Gastroesophageal sphincter (tissue), 4 donors: ENCODE measurements at regions not wholly inside any gene's neighbourhood (a gene's known extent, or its start where the extent isn't known, plus 50 kb on each side); places are given as distances from the start of the nearest gene placed in this dataset.
"Not testable (repeated sequence)": the region's sequence is repeated elsewhere in the genome, so short reads cannot be mapped to it uniquely, and the experiment has no call there.

ENCODE experiments used
- ATAC-seq: fragments of 150-250 bp; one replicate; pipeline ENCODE4 v1.9.1; 2016; ENCODE audit warnings: mild to moderate bottlenecking, moderate library complexity
- H3K27ac ChIP-seq, 4 donors: fragments of 200-600 bp; sonication (generic) in 3 of 4; 1 replicate in 3 of 4; 2 replicates in 1 of 4; pipeline ENCODE4 v1.5.1; 2016 to 2019
- H3K27me3 ChIP-seq: fragments of 200-600 bp; sonication (generic); one replicate; pipeline ENCODE4 v1.5.1; 2019
- H3K36me3 ChIP-seq, 2 donors: fragments of 200-600 bp; sonication (generic); one replicate each; pipeline ENCODE4 v1.5.1; 2019; ENCODE audit warnings: control low read depth in 1 of 2
- H3K4me1 ChIP-seq, 3 donors: fragments of 200-600 bp; sonication (generic); 1 replicate in 2 of 3; 2 replicates in 1 of 3; pipeline ENCODE4 v1.5.1; 2016 to 2019; ENCODE audit warnings: control low read depth in 2 of 3
- H3K4me3 ChIP-seq, 2 donors: fragments of 200-600 bp; sonication (generic); one replicate each; pipeline ENCODE4 v1.5.1; 2019; ENCODE audit warnings: mild to moderate bottlenecking in 1 of 2, moderate library complexity in 1 of 2
- H3K9me3 ChIP-seq, 3 donors: fragments of 200-600 bp; sonication (generic); one replicate each; pipeline ENCODE4 v1.5.1; 2017 to 2019; ENCODE audit warnings: control low read depth in 2 of 3
- CTCF ChIP-seq, 4 experiments: fragments of 200-600 bp in 2 of 4; fragments of 450-650 bp in 2 of 4; sonication (generic) in 1 of 4; IDR thresholded peaks; one replicate each; pipeline ENCODE4 v1.5.1; 2017 to 2019; ENCODE audit warnings: antibody characterized with exemption in 4 of 4, mild to moderate bottlenecking in 2 of 4, moderate library complexity in 2 of 4
- EP300 ChIP-seq: sonication (generic); formaldehyde crosslinking; IDR thresholded peaks from one replicate; pipeline ENCODE4 v1.6.1; 2017; ENCODE audit warnings: antibody characterized with exemption, mild to moderate bottlenecking
- POLR2A ChIP-seq, 2 donors: fragments of 450-650 bp; IDR thresholded peaks; one replicate each; pipeline ENCODE4 v1.6.1; 2017; ENCODE audit warnings: antibody characterized with exemption in 2 of 2, mild to moderate bottlenecking in 2 of 2, moderate library complexity in 1 of 2
- POLR2AphosphoS5 ChIP-seq: sonication (generic); formaldehyde crosslinking; IDR thresholded peaks from one replicate; pipeline ENCODE4 v1.6.1; 2017; ENCODE audit warnings: antibody characterized with exemption
- WGBS, 2 donors: methylation state at CpG; one replicate each; pipeline ENCODE4 v1.1.5; 2018; ENCODE audit warnings: low coverage in 1 of 2; 5-methylcytosine and 5-hydroxymethylcytosine counted together

- H3K4me1 ChIP-seq, result no peaks in the 10 kb centered on the region
- no peaks in the 10 kb centered on the region for H3K36me3 ChIP-seq
- H3K4me3 ChIP-seq, result no peak overlapping the region
- peaks cover 0 to 6% (median 0%) of the 10 kb centered on the region in 3 donors for H3K9me3 ChIP-seq
- H3K27ac ChIP-seq, result no peak overlapping the region
- 73 to 100% methylated on average over 1 of the region's 1 CpG for WGBS, 2 donors
- no peaks in the 10 kb centered on the region for H3K27me3 ChIP-seq
- no peak for ATAC-seq
- TF ChIP-seq POLR2A (IDR thresholded peaks at IDR 0.05), result no peak
- TF ChIP-seq CTCF (IDR thresholded peaks at IDR 0.05), result no peak
- no peak for TF ChIP-seq POLR2AphosphoS5
- no peak for TF ChIP-seq EP300
Observed at GRCh38 chr3:59171491-59171890, 121.7 kb upstream of the CFAP20DC start.

- H3K4me1 ChIP-seq, H3K27me3 ChIP-seq, H3K36me3 ChIP-seq, H3K27ac ChIP-seq, ATAC-seq, H3K9me3 ChIP-seq, H3K4me3 ChIP-seq: not testable (repeated sequence)
- WGBS, 2 donors, result 83 to 87% methylated on average over 1 to 2 of the region's 3 CpGs
Observed at GRCh38 chr3:59170166-59170565, 120.3 kb upstream of the CFAP20DC start.

GRCh38 chr3:59167756-59168155 lies 117.9 kb upstream of the CFAP20DC start:
- Histone ChIP-seq H3K36me3 (no peaks in the 10 kb centered on the region), H3K27me3 (no peaks in the 10 kb centered on the region), H3K4me1 (no peaks in the 10 kb centered on the region), H3K27ac (no peak overlapping the region), H3K9me3 (no peaks in the 10 kb centered on the region), H3K4me3 (no peak overlapping the region)
- 83 to 100% methylated on average over 1 of the region's 1 CpG for WGBS, 2 donors
- ATAC-seq, result no peak
- no peak for TF ChIP-seq POLR2AphosphoS5
- TF ChIP-seq EP300, result no peak
- TF ChIP-seq POLR2A (IDR thresholded peaks at IDR 0.05), result no peak
- no peak for TF ChIP-seq CTCF (IDR thresholded peaks at IDR 0.05)

- Histone ChIP-seq H3K4me1 (no peaks in the 10 kb centered on the region), H3K9me3 (no peaks in the 10 kb centered on the region), H3K4me3 (no peak overlapping the region), H3K36me3 (no peaks in the 10 kb centered on the region), H3K27ac (no peak overlapping the region), H3K27me3 (no peaks in the 10 kb centered on the region)
- WGBS, 2 donors, result 75 to 100% methylated on average over 2 of the region's 2 CpGs
- no peak for ATAC-seq
- no peak for TF ChIP-seq POLR2AphosphoS5
- TF ChIP-seq CTCF (IDR thresholded peaks at IDR 0.05), result no peak
- TF ChIP-seq EP300, result no peak
- TF ChIP-seq POLR2A (IDR thresholded peaks at IDR 0.05), result no peak
Observed at GRCh38 chr3:59163953-59164352, 114.1 kb upstream of the CFAP20DC start.

GRCh38 chr3:59161048-59161447 lies 111.2 kb upstream of the CFAP20DC start:
- Histone ChIP-seq H3K4me3 (no peak overlapping the region), H3K36me3 (no peaks in the 10 kb centered on the region), H3K27ac (no peak overlapping the region), H3K9me3 (no peaks in the 10 kb centered on the region), H3K4me1 (no peaks in the 10 kb centered on the region), H3K27me3 (no peaks in the 10 kb centered on the region)
- TF ChIP-seq POLR2AphosphoS5 (no peak), EP300 (no peak), CTCF (IDR thresholded peaks at IDR 0.05) (no peak), POLR2A (IDR thresholded peaks at IDR 0.05) (no peak)
- WGBS, 2 donors, result 94 to 95% methylated on average over 6 to 7 of the region's 7 CpGs
- no peak for ATAC-seq
